ENCODE measurements at regions not wholly inside any gene's neighbourhood (a gene's known extent, or its start where the extent isn't known, plus 50 kb on each side); places are given as distances from the start of the nearest gene placed in this dataset.

GRCh38 chr13:81493144-81493543 is 1152.2 kb upstream of the SPRY2 start:
- no peak overlapping the region for H3K27ac ChIP-seq (ENCODE audit: low read length)
- no peak overlapping the region for H3K4me2 ChIP-seq (ENCODE audit: low read length)
- H2AFZ ChIP-seq (ENCODE audit: low read depth, low read length), result no peak overlapping the region
- H3K79me2 ChIP-seq (replicated peaks; ENCODE audit: insufficient read depth, low read length), result no peaks in the 10 kb centered on the region
- no peak for TF ChIP-seq POLR2AphosphoS5 (IDR thresholded peaks at IDR 0.05)
- TF ChIP-seq EZH2 (IDR thresholded peaks at IDR 0.05; ENCODE audit: borderline replicate concordance, insufficient read depth, low read length, poor library complexity, severe bottlenecking), result no peak
- no peak for TF ChIP-seq SMC3 (conservative IDR thresholded peaks at IDR 0.05; ENCODE audit: poor library complexity)
- no peak for TF ChIP-seq CTCF (IDR thresholded peaks at IDR 0.05; ENCODE audit: poor library complexity, severe bottlenecking)
- no peak for TF ChIP-seq TAF1 (IDR thresholded peaks at IDR 0.05; ENCODE audit: low read depth)
- no peak for TF ChIP-seq EP300 (conservative IDR thresholded peaks at IDR 0.05; ENCODE audit: poor library complexity, severe bottlenecking)
- no peak overlapping the region for H3K4me3 ChIP-seq (ENCODE audit: low read length)
- H4K20me1 ChIP-seq (ENCODE audit: insufficient read depth), result no peaks in the 10 kb centered on the region
- no peaks in the 10 kb centered on the region for H3K9me3 ChIP-seq (ENCODE audit: low read length)
- H3K9me2 ChIP-seq (ENCODE audit: insufficient read depth, low read length), result no peaks in the 10 kb centered on the region
- no peaks in the 10 kb centered on the region for H3K36me3 ChIP-seq (ENCODE audit: insufficient read depth, low read length)
- H3K27me3 ChIP-seq (ENCODE audit: insufficient read depth, low read depth, low read length), result no peaks in the 10 kb centered on the region
- H3F3A ChIP-seq (ENCODE audit: insufficient read depth, low read length, poor library complexity, severe bottlenecking), result no peaks in the 10 kb centered on the region
- H3K9ac ChIP-seq (ENCODE audit: low read length), result no peak overlapping the region

GRCh38 chr13:81492449-81492848 is 1151.5 kb upstream of the SPRY2 start:
- H3K27ac ChIP-seq (ENCODE audit: low read length), result no peak overlapping the region

More at GRCh38 chr13:81492449-81492848, 1151.5 kb upstream of the SPRY2 start:
- no peaks in the 10 kb centered on the region for H4K20me1 ChIP-seq (ENCODE audit: insufficient read depth)
- H3K27me3 ChIP-seq (ENCODE audit: insufficient read depth, low read depth, low read length), result no peaks in the 10 kb centered on the region
- no peaks in the 10 kb centered on the region for H3F3A ChIP-seq (ENCODE audit: insufficient read depth, low read length, poor library complexity, severe bottlenecking)
- TF ChIP-seq SMC3 (conservative IDR thresholded peaks at IDR 0.05; ENCODE audit: poor library complexity), result no peak
- no peak for TF ChIP-seq EP300 (conservative IDR thresholded peaks at IDR 0.05; ENCODE audit: poor library complexity, severe bottlenecking)
- TF ChIP-seq CTCF (IDR thresholded peaks at IDR 0.05; ENCODE audit: poor library complexity, severe bottlenecking), result no peak
- TF ChIP-seq EZH2 (IDR thresholded peaks at IDR 0.05; ENCODE audit: borderline replicate concordance, insufficient read depth, low read length, poor library complexity, severe bottlenecking), result no peak
- no peak for TF ChIP-seq TAF1 (IDR thresholded peaks at IDR 0.05; ENCODE audit: low read depth)
- no peak for TF ChIP-seq MXI1 (conservative IDR thresholded peaks at IDR 0.05; ENCODE audit: poor library complexity, severe bottlenecking)
- no peak for TF ChIP-seq REST (IDR thresholded peaks at IDR 0.05; ENCODE audit: borderline replicate concordance)
- TF ChIP-seq RAD21 (conservative IDR thresholded peaks at IDR 0.05), result no peak
- no peak for TF ChIP-seq POLR2AphosphoS5 (IDR thresholded peaks at IDR 0.05)
- H2AFZ ChIP-seq (ENCODE audit: low read depth, low read length), result no peak overlapping the region
- no peaks in the 10 kb centered on the region for H3K9me3 ChIP-seq (ENCODE audit: low read length)
- no peak overlapping the region for H3K4me3 ChIP-seq (ENCODE audit: low read length)
- H3K79me2 ChIP-seq (replicated peaks; ENCODE audit: insufficient read depth, low read length), result no peaks in the 10 kb centered on the region
- H3K9ac ChIP-seq (ENCODE audit: low read length), result no peak overlapping the region
- H3K36me3 ChIP-seq (ENCODE audit: insufficient read depth, low read length), result no peaks in the 10 kb centered on the region
- no peaks in the 10 kb centered on the region for H3K9me2 ChIP-seq (ENCODE audit: insufficient read depth, low read length)
- H3K4me2 ChIP-seq (ENCODE audit: low read length), result no peak overlapping the region
